Activated T-cell treated with anti-CD3 and anti-CD28 coated beads for 1 hour (primary cell): ENCODE measurements at regions not wholly inside any gene's neighbourhood (a gene's known extent, or its start where the extent isn't known, plus 50 kb on each side); places are given as distances from the start of the nearest gene placed in this dataset.

Experiments
- DNase-seq: peaks from one replicate; pipeline ENCODE4 v3.0.0-alpha.2; 2020; ENCODE audit warnings: low read depth

- DNase-seq = no peak
Observed at GRCh38 chr10:129233351-129234148, 233.5 kb upstream of the MGMT start.

GRCh38 chr10:129236274-129236691, 230.8 kb upstream of the MGMT start:
- no peak for DNase-seq

- no peak for DNase-seq
Observed at GRCh38 chr10:129241461-129241860, 225.6 kb upstream of the MGMT start.

- no peak for DNase-seq
Observed at GRCh38 chr10:129244298-129244697, 222.7 kb upstream of the MGMT start.

- no peak for DNase-seq
Observed at GRCh38 chr10:129244757-129245156, 222.3 kb upstream of the MGMT start.

GRCh38 chr10:129253161-129253864, 213.7 kb upstream of the MGMT start:
- DNase-seq = no peak

- DNase-seq = no peak
Observed at GRCh38 chr10:129253865-129254179, 213.2 kb upstream of the MGMT start.

- DNase-seq = no peak
Observed at GRCh38 chr10:129258283-129258923, 208.6 kb upstream of the MGMT start.

- no peak for DNase-seq
Observed at GRCh38 chr10:129259128-129259815, 207.8 kb upstream of the MGMT start.

- no peak for DNase-seq
Observed at GRCh38 chr10:129272176-129272575, 194.9 kb upstream of the MGMT start.

GRCh38 chr10:129272866-129273650, 194.0 kb upstream of the MGMT start:
- no peak for DNase-seq

- DNase-seq = no peak
Observed at GRCh38 chr10:129273860-129274259, 193.2 kb upstream of the MGMT start.

GRCh38 chr10:129274748-129275474, 192.1 kb upstream of the MGMT start:
- no peak for DNase-seq

- no peak for DNase-seq
Observed at GRCh38 chr10:129275886-129276285, 191.2 kb upstream of the MGMT start.

GRCh38 chr10:129277084-129277483, 190.0 kb upstream of the MGMT start:
- DNase-seq = no peak

- no peak for DNase-seq
Observed at GRCh38 chr10:129277841-129278240, 189.2 kb upstream of the MGMT start.

- DNase-seq = no peak
Observed at GRCh38 chr10:129278686-129279085, 188.4 kb upstream of the MGMT start.

GRCh38 chr10:129279446-129280154, 187.4 kb upstream of the MGMT start:
- DNase-seq = no peak

GRCh38 chr10:129280155-129280502, 186.9 kb upstream of the MGMT start:
- no peak for DNase-seq

- no peak for DNase-seq
Observed at GRCh38 chr10:129280908-129281586, 186.0 kb upstream of the MGMT start.
